ENCODE measurements at regions not wholly inside any gene's neighbourhood (a gene's known extent, or its start where the extent isn't known, plus 50 kb on each side); places are given as distances from the start of the nearest gene placed in this dataset.
A peak's percentile ranks its signal among the peaks of the same experiment; 100 is the strongest.

DNA sequence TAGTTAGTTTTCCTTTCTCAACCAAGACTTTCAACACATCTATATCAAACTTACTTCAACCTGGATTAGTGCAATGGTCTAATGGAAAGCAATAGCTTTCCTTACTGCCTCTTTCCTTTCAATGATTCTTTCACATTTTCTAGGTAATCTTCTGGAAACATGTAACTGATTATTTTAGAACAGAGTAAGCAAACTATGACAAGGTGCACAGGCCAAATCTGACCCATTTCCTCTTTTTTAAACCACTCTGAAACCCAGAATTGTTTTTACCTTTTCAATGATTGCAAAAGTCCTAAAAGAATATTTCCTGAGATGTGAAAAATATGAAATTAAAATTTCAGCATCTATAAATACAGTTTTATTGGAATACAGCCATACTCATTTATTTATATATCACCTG is 81.6 kb upstream of the TMTC2 start:
- H3K4me1 ChIP-seq = no peaks in the 10 kb centered on the region
- no peak overlapping the region for H3K4me3 ChIP-seq
- DNase-seq (no peak), ATAC-seq (no peak)
- no peak overlapping the region for H3K27ac ChIP-seq
- H3K36me3 ChIP-seq = no peaks in the 10 kb centered on the region
- TF ChIP-seq, protein P1, sequence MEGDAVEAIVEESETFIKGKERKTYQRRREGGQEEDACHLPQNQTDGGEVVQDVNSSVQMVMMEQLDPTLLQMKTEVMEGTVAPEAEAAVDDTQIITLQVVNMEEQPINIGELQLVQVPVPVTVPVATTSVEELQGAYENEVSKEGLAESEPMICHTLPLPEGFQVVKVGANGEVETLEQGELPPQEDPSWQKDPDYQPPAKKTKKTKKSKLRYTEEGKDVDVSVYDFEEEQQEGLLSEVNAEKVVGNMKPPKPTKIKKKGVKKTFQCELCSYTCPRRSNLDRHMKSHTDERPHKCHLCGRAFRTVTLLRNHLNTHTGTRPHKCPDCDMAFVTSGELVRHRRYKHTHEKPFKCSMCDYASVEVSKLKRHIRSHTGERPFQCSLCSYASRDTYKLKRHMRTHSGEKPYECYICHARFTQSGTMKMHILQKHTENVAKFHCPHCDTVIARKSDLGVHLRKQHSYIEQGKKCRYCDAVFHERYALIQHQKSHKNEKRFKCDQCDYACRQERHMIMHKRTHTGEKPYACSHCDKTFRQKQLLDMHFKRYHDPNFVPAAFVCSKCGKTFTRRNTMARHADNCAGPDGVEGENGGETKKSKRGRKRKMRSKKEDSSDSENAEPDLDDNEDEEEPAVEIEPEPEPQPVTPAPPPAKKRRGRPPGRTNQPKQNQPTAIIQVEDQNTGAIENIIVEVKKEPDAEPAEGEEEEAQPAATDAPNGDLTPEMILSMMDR (IDR thresholded peaks at IDR 0.05) = no peak
- intact Hi-C loops (cut with DNase I) = no loop called here
- H3K9me3 ChIP-seq = no peaks in the 10 kb centered on the region
- no peaks in the 10 kb centered on the region for H3K27me3 ChIP-seq (ENCODE audit: low read depth)

- intact Hi-C loops (cut with DNase I) = no loop called here
- Histone ChIP-seq H3K4me3 (no peak overlapping the region), H3K27ac (no peak overlapping the region), H3K9me3 (no peaks in the 10 kb centered on the region), H3K36me3 (no peaks in the 10 kb centered on the region), H3K4me1 (no peaks in the 10 kb centered on the region), H3K27me3 (ENCODE audit: low read depth) (no peaks in the 10 kb centered on the region)
- ATAC-seq = peak in 1 of 2 donors; percentile 33
- no peak for DNase-seq
- TF ChIP-seq, protein P1 (IDR thresholded peaks at IDR 0.05) = no peak
Observed at GRCh38 chr12:82608706-82609105, 78.0 kb upstream of the TMTC2 start.

DNA sequence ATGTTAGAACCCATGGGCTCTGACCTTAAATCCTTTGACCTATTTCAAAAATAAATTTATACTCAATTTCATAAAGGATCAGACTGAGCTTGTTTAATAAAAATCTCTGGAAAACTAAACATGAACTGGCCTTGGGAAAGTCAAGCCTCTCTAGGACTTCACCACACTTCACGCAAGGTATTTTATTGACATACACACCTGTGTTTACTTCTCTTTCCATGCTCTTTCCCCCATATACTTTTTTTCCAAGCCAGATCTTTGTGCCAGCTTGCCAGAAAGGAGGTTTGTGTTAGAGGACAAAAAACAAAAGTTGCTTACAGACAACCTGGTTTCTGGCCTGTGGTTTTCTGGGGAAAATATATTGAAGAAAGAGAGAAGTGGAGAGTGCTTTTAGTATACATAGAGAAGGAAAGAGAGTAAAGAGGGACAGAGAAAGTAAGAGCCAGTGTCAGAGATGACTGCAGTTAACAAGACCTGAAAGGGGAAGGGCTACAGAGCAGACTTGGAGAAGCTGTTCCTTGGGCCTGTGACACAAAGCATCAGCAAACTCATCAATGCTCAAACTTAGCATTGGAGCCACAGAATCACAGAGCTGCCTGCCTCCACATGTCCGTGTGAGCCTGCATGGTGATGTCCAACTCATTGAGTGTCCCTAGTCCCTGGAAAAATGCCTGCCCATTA is 77.3 kb upstream of the TMTC2 start:
- no peak for DNase-seq
- Histone ChIP-seq H3K36me3 (no peaks in the 10 kb centered on the region), H3K27me3 (ENCODE audit: low read depth) (no peaks in the 10 kb centered on the region), H3K27ac (no peak overlapping the region), H3K4me3 (no peak overlapping the region), H3K4me1 (no peaks in the 10 kb centered on the region), H3K9me3 (no peaks in the 10 kb centered on the region)
- ATAC-seq = peak in 1 of 2 donors; percentile 67
- intact Hi-C loops (cut with DNase I) = no loop called here
- TF ChIP-seq, protein P1 (IDR thresholded peaks at IDR 0.05) = no peak

GRCh38 chr12:82619644-82620043 is 67.1 kb upstream of the TMTC2 start:
- no peaks in the 10 kb centered on the region for H3K36me3 ChIP-seq
- H3K4me3 ChIP-seq = no peak overlapping the region
- TF ChIP-seq, protein P1 (IDR thresholded peaks at IDR 0.05) = no peak
- H3K4me1 ChIP-seq = no peaks in the 10 kb centered on the region
- DNase-seq = no peak
- peak; percentile 50 to 69 for ATAC-seq
- no peaks in the 10 kb centered on the region for H3K9me3 ChIP-seq
- H3K27me3 ChIP-seq (ENCODE audit: low read depth) = no peaks in the 10 kb centered on the region
- H3K27ac ChIP-seq = no peak overlapping the region
- intact Hi-C loops (cut with DNase I) = no loop called here

DNA sequence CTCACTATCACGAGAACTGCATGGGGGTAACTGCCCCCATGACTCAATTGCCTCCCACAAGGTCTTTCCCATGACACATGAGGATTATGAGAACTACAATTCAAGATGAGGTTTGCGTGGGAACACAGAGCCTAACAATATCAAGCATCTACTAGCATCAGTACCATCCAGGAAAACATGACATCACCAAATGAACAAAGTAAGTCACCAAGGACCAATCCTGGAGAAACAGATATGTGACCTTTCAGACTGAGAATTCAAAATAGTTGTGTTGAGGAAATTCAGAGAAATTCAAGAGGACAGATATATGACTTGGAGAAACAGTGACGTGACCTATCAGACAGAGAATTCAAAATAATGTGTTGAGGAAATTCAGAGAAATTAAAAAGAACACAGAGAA is 65.8 kb upstream of the TMTC2 start:
- H3K36me3 ChIP-seq = no peaks in the 10 kb centered on the region
- H3K27ac ChIP-seq = no peak overlapping the region
- ATAC-seq = no peak
- no peaks in the 10 kb centered on the region for H3K27me3 ChIP-seq (ENCODE audit: low read depth)
- TF ChIP-seq, protein P1 (IDR thresholded peaks at IDR 0.05) = no peak
- H3K9me3 ChIP-seq = no peaks in the 10 kb centered on the region
- no peak for DNase-seq
- H3K4me1 ChIP-seq = no peaks in the 10 kb centered on the region
- intact Hi-C loops (cut with DNase I) = no loop called here
- no peak overlapping the region for H3K4me3 ChIP-seq
